ENCODE measurements at regions not wholly inside any gene's neighbourhood (a gene's known extent, or its start where the extent isn't known, plus 50 kb on each side); places are given as distances from the start of the nearest gene placed in this dataset.
"Not testable (repeated sequence)": the region's sequence is repeated elsewhere in the genome, so short reads cannot be mapped to it uniquely, and the experiment has no call there.

DNA sequence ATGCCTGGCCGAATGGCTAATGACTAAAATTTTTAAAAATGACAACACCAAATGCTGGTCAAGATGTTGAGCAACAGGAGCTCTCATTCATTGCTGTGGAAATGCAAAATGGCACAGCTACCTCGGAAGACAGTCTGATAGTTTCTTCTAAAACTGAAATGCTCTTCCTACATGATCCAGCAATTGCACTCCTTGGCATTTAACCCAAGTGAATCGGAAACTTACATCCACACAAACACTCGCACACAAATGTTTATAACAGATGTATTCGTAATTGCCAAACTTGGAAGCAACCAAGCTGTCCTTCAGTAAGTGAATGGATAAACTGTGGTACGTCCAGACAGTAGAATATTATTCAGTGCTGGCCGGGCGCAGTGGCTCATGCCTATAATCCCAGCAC, 56.4 kb upstream of the NCOA3 start:
- TF ChIP-seq EZH2 (optimal IDR thresholded peaks at IDR 0.05; ENCODE audit: low read depth, low read length) (no peak), EZH2phosphoT487 (IDR thresholded peaks at IDR 0.05; ENCODE audit: low read length) (no peak)
- TF ChIP-seq, protein P1, sequence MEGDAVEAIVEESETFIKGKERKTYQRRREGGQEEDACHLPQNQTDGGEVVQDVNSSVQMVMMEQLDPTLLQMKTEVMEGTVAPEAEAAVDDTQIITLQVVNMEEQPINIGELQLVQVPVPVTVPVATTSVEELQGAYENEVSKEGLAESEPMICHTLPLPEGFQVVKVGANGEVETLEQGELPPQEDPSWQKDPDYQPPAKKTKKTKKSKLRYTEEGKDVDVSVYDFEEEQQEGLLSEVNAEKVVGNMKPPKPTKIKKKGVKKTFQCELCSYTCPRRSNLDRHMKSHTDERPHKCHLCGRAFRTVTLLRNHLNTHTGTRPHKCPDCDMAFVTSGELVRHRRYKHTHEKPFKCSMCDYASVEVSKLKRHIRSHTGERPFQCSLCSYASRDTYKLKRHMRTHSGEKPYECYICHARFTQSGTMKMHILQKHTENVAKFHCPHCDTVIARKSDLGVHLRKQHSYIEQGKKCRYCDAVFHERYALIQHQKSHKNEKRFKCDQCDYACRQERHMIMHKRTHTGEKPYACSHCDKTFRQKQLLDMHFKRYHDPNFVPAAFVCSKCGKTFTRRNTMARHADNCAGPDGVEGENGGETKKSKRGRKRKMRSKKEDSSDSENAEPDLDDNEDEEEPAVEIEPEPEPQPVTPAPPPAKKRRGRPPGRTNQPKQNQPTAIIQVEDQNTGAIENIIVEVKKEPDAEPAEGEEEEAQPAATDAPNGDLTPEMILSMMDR (IDR thresholded peaks at IDR 0.05; ENCODE audit: low read length), result no peak
- Histone ChIP-seq H3K27me3 (replicated peaks; ENCODE audit: insufficient read depth, low read length) (no peaks in the 10 kb centered on the region), H3K36me3 (replicated peaks; ENCODE audit: insufficient read depth, low read length) (no peaks in the 10 kb centered on the region), H3F3A (ENCODE audit: insufficient read depth, low read length) (no peaks in the 10 kb centered on the region), H3K9ac (ENCODE audit: low read length) (no peak overlapping the region), H3K4me2 (ENCODE audit: low read depth, low read length) (no peak overlapping the region), H3K9me3 (replicated peaks; ENCODE audit: insufficient read depth, low read length) (no peaks in the 10 kb centered on the region), H2AFZ (ENCODE audit: low read length) (no peak overlapping the region), H3K27ac (ENCODE audit: low read length) (no peak overlapping the region), H4K20me1 (ENCODE audit: insufficient read depth, low read length) (no peaks in the 10 kb centered on the region), H3K4me1 (ENCODE audit: low read length) (no peaks in the 10 kb centered on the region), H3K4me3 (ENCODE audit: low read length) (no peak overlapping the region), H3K79me2 (ENCODE audit: low read length) (no peaks in the 10 kb centered on the region), H3K9me2 (replicated peaks; ENCODE audit: insufficient read depth, low read length) (no peaks in the 10 kb centered on the region)
- DNase-seq, result no peak

DNA sequence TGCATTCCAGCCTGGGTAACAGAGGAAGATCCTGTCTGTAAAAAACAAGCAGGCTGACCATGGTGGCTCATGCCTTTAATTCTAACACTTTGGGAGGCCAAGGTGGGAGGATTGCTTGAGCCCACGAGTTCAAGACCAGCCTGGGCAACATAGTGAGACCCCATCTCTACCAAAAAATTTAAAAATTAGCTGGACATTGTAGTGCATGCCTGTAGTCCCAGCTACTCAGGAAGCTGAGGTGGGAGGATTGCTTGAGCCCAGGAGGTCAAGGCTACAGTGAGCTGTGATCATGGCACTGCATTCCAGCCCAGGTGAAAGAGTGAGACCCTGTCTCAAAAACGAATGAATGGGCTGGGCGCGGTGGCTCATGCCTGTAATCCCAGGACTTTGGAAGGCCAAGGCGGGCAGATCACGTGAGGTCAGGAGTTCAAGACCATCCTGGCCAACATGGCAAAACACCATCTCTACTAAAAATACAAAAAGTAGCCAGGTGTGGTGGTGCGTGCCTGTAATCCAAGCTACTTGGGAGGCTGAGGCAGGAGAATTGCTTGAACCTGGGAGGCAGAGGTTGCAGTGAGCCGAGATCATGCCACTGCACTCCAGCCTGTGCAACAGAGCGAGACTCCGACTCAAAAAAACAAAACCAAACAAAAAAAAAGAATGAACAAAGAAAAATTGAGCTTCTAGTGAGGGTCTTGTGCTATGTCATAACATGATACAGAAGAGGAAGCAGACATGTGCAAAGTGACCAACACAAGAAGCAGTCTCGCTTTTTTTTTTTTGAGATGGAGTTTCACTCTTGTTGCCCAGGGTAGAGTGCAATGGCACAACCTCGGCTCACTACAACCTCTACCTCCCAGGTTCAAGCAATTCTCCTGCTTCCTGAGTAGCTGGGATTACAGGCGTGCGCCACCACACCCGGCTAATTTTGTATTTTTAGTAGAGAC, 54.1 kb upstream of the NCOA3 start:
- H3F3A ChIP-seq (ENCODE audit: insufficient read depth, low read length); H3K79me2 ChIP-seq (ENCODE audit: low read length); H3K9me2 ChIP-seq (replicated peaks; ENCODE audit: insufficient read depth, low read length); H3K9me3 ChIP-seq (replicated peaks; ENCODE audit: insufficient read depth, low read length); H3K9ac ChIP-seq (ENCODE audit: low read length); H3K4me2 ChIP-seq (ENCODE audit: low read depth, low read length); DNase-seq; H3K36me3 ChIP-seq (replicated peaks; ENCODE audit: insufficient read depth, low read length); H3K4me1 ChIP-seq (ENCODE audit: low read length); H3K4me3 ChIP-seq (ENCODE audit: low read length); H4K20me1 ChIP-seq (ENCODE audit: insufficient read depth, low read length); H3K27ac ChIP-seq (ENCODE audit: low read length); H2AFZ ChIP-seq (ENCODE audit: low read length); H3K27me3 ChIP-seq (replicated peaks; ENCODE audit: insufficient read depth, low read length): not testable (repeated sequence)

DNA sequence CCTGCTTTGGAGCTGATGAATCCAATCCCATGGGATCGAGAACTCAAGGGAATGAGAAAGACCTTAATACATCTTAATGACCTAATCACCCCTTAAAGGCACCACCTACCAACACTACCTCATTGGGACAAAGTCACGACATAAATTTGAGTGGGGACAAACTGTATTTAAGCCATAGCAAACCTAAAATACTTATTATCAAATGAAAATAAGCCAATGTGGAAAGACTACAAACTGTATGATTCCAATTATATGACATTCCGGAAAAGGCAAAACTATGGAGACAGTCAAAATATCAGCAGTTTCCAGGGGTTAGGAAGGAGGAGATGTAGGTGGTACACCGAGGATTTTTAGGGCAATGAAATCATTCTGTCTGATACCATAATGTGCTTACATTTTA, 53.3 kb upstream of the NCOA3 start:
- Histone ChIP-seq H3K9ac (ENCODE audit: low read length) (no peak overlapping the region), H3F3A (ENCODE audit: insufficient read depth, low read length) (peaks cover 7% of the 10 kb centered on the region; the same call in 1 of the 2 replicates), H3K27ac (ENCODE audit: low read length) (no peak overlapping the region), H3K4me2 (ENCODE audit: low read depth, low read length) (no peak overlapping the region), H3K36me3 (replicated peaks; ENCODE audit: insufficient read depth, low read length) (no peaks in the 10 kb centered on the region), H2AFZ (ENCODE audit: low read length) (no peak overlapping the region), H3K27me3 (replicated peaks; ENCODE audit: insufficient read depth, low read length) (no peaks in the 10 kb centered on the region), H3K4me1 (ENCODE audit: low read length) (peaks cover 9% of the 10 kb centered on the region), H3K79me2 (ENCODE audit: low read length) (no peaks in the 10 kb centered on the region), H3K9me3 (replicated peaks; ENCODE audit: insufficient read depth, low read length) (no peaks in the 10 kb centered on the region), H4K20me1 (ENCODE audit: insufficient read depth, low read length) (no peaks in the 10 kb centered on the region), H3K9me2 (replicated peaks; ENCODE audit: insufficient read depth, low read length) (no peaks in the 10 kb centered on the region), H3K4me3 (ENCODE audit: low read length) (no peak overlapping the region)
- TF ChIP-seq, protein P1 (IDR thresholded peaks at IDR 0.05; ENCODE audit: low read length), result no peak
- no peak for TF ChIP-seq EZH2phosphoT487 (IDR thresholded peaks at IDR 0.05; ENCODE audit: low read length)
- TF ChIP-seq EZH2 (optimal IDR thresholded peaks at IDR 0.05; ENCODE audit: low read depth, low read length), result no peak
- DNase-seq, result no peak

DNA sequence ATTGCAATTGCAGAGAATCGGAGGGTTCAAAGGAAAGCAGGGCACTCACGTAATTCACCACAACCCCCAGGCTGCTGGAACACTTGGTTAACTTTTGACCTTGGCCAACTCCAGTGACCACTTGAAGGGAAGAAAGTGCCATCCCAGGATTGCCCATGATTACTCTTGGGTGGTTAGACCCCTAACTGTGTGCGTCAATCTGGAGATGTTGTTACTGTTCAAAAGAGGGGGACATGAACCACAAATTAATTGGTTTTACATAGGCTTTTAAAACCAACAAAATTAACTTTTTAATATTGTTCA, 50.1 kb upstream of the NCOA3 start:
- Histone ChIP-seq H3K9ac (ENCODE audit: low read length) (no peak overlapping the region), H3K4me2 (ENCODE audit: low read depth, low read length) (no peak overlapping the region)

More for the DNA sequence above, 50.1 kb upstream of the NCOA3 start:
- H3K36me3 ChIP-seq (replicated peaks; ENCODE audit: insufficient read depth, low read length), result no peaks in the 10 kb centered on the region
- H3K4me3 ChIP-seq (ENCODE audit: low read length), result no peak overlapping the region
- H2AFZ ChIP-seq (ENCODE audit: low read length), result no peak overlapping the region
- DNase-seq, result no peak
- H4K20me1 ChIP-seq (ENCODE audit: insufficient read depth, low read length), result no peaks in the 10 kb centered on the region
- peaks cover 15% of the 10 kb centered on the region for H3K4me1 ChIP-seq (ENCODE audit: low read length)
- H3K9me3 ChIP-seq (replicated peaks; ENCODE audit: insufficient read depth, low read length), result no peaks in the 10 kb centered on the region
- no peaks in the 10 kb centered on the region for H3K9me2 ChIP-seq (replicated peaks; ENCODE audit: insufficient read depth, low read length)
- H3K27ac ChIP-seq (ENCODE audit: low read length), result no peak overlapping the region
- no peaks in the 10 kb centered on the region for H3K79me2 ChIP-seq (ENCODE audit: low read length)
- TF ChIP-seq EZH2phosphoT487 (IDR thresholded peaks at IDR 0.05; ENCODE audit: low read length), result no peak
- no peak for TF ChIP-seq EZH2 (optimal IDR thresholded peaks at IDR 0.05; ENCODE audit: low read depth, low read length)
- TF ChIP-seq, protein P1 (IDR thresholded peaks at IDR 0.05; ENCODE audit: low read length), result no peak
- peaks cover 9% of the 10 kb centered on the region; the same call in 1 of the 2 replicates for H3F3A ChIP-seq (ENCODE audit: insufficient read depth, low read length)
- no peaks in the 10 kb centered on the region for H3K27me3 ChIP-seq (replicated peaks; ENCODE audit: insufficient read depth, low read length)
